IPS DF 6.9 (cell line): ENCODE measurements at regions not wholly inside any gene's neighbourhood (a gene's known extent, or its start where the extent isn't known, plus 50 kb on each side); places are given as distances from the start of the nearest gene placed in this dataset.

ENCODE experiments used
- DNase-seq: peaks from one replicate; pipeline ENCODE4 v3.0.0-alpha.2; 2013; ENCODE audit warnings: low read depth, low spot score
- H3K27ac ChIP-seq: one replicate; pipeline ENCODE4 v1.5.1; 2013; ENCODE audit warnings: low read length, control low read depth
- H3K27me3 ChIP-seq: 2 replicates; pipeline ENCODE4 v1.6.1; 2013; ENCODE audit warnings: mild to moderate bottlenecking, low read length; ENCODE audit not compliant: control insufficient read depth, insufficient read depth
- H3K36me3 ChIP-seq: 2 replicates; pipeline ENCODE4 v1.6.1; 2013; ENCODE audit warnings: low read length; ENCODE audit not compliant: control insufficient read depth, insufficient read depth
- H3K4me1 ChIP-seq: 2 replicates; pipeline ENCODE4 v1.6.1; 2013; ENCODE audit warnings: low read length; ENCODE audit not compliant: control insufficient read depth, insufficient read depth
- H3K4me3 ChIP-seq: 2 replicates; pipeline ENCODE4 v1.5.1; 2013; ENCODE audit warnings: mild to moderate bottlenecking, low read length
- H3K9me3 ChIP-seq: 2 replicates; pipeline ENCODE4 v1.6.1; 2013; ENCODE audit warnings: low read length, inconsistent platforms; ENCODE audit not compliant: control insufficient read depth, insufficient read depth
- WGBS: extraction: QIAGEN DNeasy Blood & Tissue Kit; methylation state at CpG from one replicate; pipeline ENCODE4 v1.1.7; 2013; ENCODE audit warnings: mixed read lengths, missing lambda C conversion rate; ENCODE audit not compliant: insufficient read length, insufficient coverage; 5-methylcytosine and 5-hydroxymethylcytosine counted together

- Histone ChIP-seq H3K27me3 (no peaks in the 10 kb centered on the region), H3K36me3 (no peaks in the 10 kb centered on the region), H3K9me3 (no peaks in the 10 kb centered on the region), H3K4me3 (no peak overlapping the region), H3K4me1 (0 out of 2 replicates have a peak, but pooled peaks cover 2% of the 10 kb centered on the region), H3K27ac (no peak overlapping the region)
- DNase-seq: no peak
- no CpG with 5 or more reads among the region's 6 CpGs for WGBS
Measured at GRCh38 chr14:58712357-58712756, 74.6 kb downstream of the DACT1 start.

GRCh38 chr14:58713677-58714076 lies 75.9 kb downstream of the DACT1 start:
- H3K9me3 ChIP-seq: no peaks in the 10 kb centered on the region
- H3K4me1 ChIP-seq: 0 out of 2 replicates have a peak, but pooled peaks cover 2% of the 10 kb centered on the region
- WGBS: no CpG with 5 or more reads among the region's 5 CpGs
- no peak overlapping the region for H3K27ac ChIP-seq
- H3K27me3 ChIP-seq: no peaks in the 10 kb centered on the region
- no peaks in the 10 kb centered on the region for H3K36me3 ChIP-seq
- H3K4me3 ChIP-seq: no peak overlapping the region
- no peak for DNase-seq

- WGBS: no CpG with 5 or more reads among the region's 6 CpGs
- DNase-seq: no peak
- H3K4me3 ChIP-seq: no peak overlapping the region
Measured at GRCh38 chr14:58716706-58717105, 78.9 kb downstream of the DACT1 start.

GRCh38 chr14:58717211-58717610 lies 79.4 kb downstream of the DACT1 start:
- no peaks in the 10 kb centered on the region for H3K4me1 ChIP-seq
- H3K9me3 ChIP-seq: no peaks in the 10 kb centered on the region
- DNase-seq: no peak
- H3K27ac ChIP-seq: no peak overlapping the region
- no peaks in the 10 kb centered on the region for H3K27me3 ChIP-seq
- no peaks in the 10 kb centered on the region for H3K36me3 ChIP-seq
- no peak overlapping the region for H3K4me3 ChIP-seq

More at GRCh38 chr14:58716706-58717105, 78.9 kb downstream of the DACT1 start:
- Histone ChIP-seq H3K4me1 (no peaks in the 10 kb centered on the region), H3K27me3 (no peaks in the 10 kb centered on the region), H3K27ac (no peak overlapping the region), H3K9me3 (no peaks in the 10 kb centered on the region), H3K36me3 (no peaks in the 10 kb centered on the region)

- H3K27me3 ChIP-seq: no peaks in the 10 kb centered on the region
Measured at GRCh38 chr14:58717813-58718212, 80.1 kb downstream of the DACT1 start.

GRCh38 chr14:58718226-58719205 lies 80.8 kb downstream of the DACT1 start:
- Histone ChIP-seq H3K27me3 (no peaks in the 10 kb centered on the region), H3K4me3 (no peak overlapping the region), H3K4me1 (no peaks in the 10 kb centered on the region)

More at GRCh38 chr14:58717813-58718212, 80.1 kb downstream of the DACT1 start:
- H3K36me3 ChIP-seq: no peaks in the 10 kb centered on the region
- WGBS: no CpG with 5 or more reads among the region's 2 CpGs
- no peak for DNase-seq
- no peaks in the 10 kb centered on the region for H3K9me3 ChIP-seq
- H3K27ac ChIP-seq: no peak overlapping the region
- H3K4me3 ChIP-seq: no peak overlapping the region
- H3K4me1 ChIP-seq: no peaks in the 10 kb centered on the region

GRCh38 chr14:58721723-58722122 lies 84.0 kb downstream of the DACT1 start:
- no peaks in the 10 kb centered on the region for H3K27me3 ChIP-seq
- H3K9me3 ChIP-seq: no peaks in the 10 kb centered on the region
- no CpG with 5 or more reads among the region's 3 CpGs for WGBS
- no peak overlapping the region for H3K4me3 ChIP-seq
- no peaks in the 10 kb centered on the region for H3K4me1 ChIP-seq
- no peak for DNase-seq
- no peaks in the 10 kb centered on the region for H3K36me3 ChIP-seq
- H3K27ac ChIP-seq: no peak overlapping the region

More at GRCh38 chr14:58718226-58719205, 80.8 kb downstream of the DACT1 start:
- no peaks in the 10 kb centered on the region for H3K36me3 ChIP-seq
- WGBS: no CpG with 5 or more reads among the region's 5 CpGs
- no peak for DNase-seq
- H3K9me3 ChIP-seq: no peaks in the 10 kb centered on the region
- no peak overlapping the region for H3K27ac ChIP-seq

GRCh38 chr14:58722441-58722840 lies 84.7 kb downstream of the DACT1 start:
- no peaks in the 10 kb centered on the region for H3K4me1 ChIP-seq
- H3K4me3 ChIP-seq: no peak overlapping the region
- H3K36me3 ChIP-seq: no peaks in the 10 kb centered on the region
- H3K27ac ChIP-seq: no peak overlapping the region
- H3K27me3 ChIP-seq: no peaks in the 10 kb centered on the region
- DNase-seq: no peak
- H3K9me3 ChIP-seq: no peaks in the 10 kb centered on the region
- no CpG with 5 or more reads among the region's 4 CpGs for WGBS

GRCh38 chr14:58724206-58724605 lies 86.4 kb downstream of the DACT1 start:
- Histone ChIP-seq H3K36me3 (no peaks in the 10 kb centered on the region), H3K9me3 (no peaks in the 10 kb centered on the region), H3K27ac (no peak overlapping the region), H3K27me3 (no peaks in the 10 kb centered on the region), H3K4me1 (no peaks in the 10 kb centered on the region), H3K4me3 (no peak overlapping the region)
- WGBS: no CpG with 5 or more reads among the region's 2 CpGs
- DNase-seq: no peak

- Histone ChIP-seq H3K9me3 (no peaks in the 10 kb centered on the region), H3K4me1 (no peaks in the 10 kb centered on the region), H3K4me3 (no peak overlapping the region), H3K27ac (no peak overlapping the region), H3K27me3 (no peaks in the 10 kb centered on the region), H3K36me3 (no peaks in the 10 kb centered on the region)
- WGBS: no CpG with 5 or more reads among the region's 1 CpG
- no peak for DNase-seq
Measured at GRCh38 chr14:58724702-58725101, 86.9 kb downstream of the DACT1 start.

GRCh38 chr14:58725226-58725625 lies 87.5 kb downstream of the DACT1 start:
- H3K4me1 ChIP-seq: no peaks in the 10 kb centered on the region
- H3K27ac ChIP-seq: no peak overlapping the region
- H3K36me3 ChIP-seq: no peaks in the 10 kb centered on the region
- H3K4me3 ChIP-seq: no peak overlapping the region
- H3K9me3 ChIP-seq: no peaks in the 10 kb centered on the region
- no peaks in the 10 kb centered on the region for H3K27me3 ChIP-seq
- no peak for DNase-seq
